B cell (primary cell): ENCODE measurements at regions not wholly inside any gene's neighbourhood (a gene's known extent, or its start where the extent isn't known, plus 50 kb on each side); places are given as distances from the start of the nearest gene placed in this dataset.

ENCODE experiments used
- EZH2 ChIP-seq: IDR thresholded peaks from 2 replicates; pipeline ENCODE4 v1.6.1; 2012; ENCODE audit warnings: borderline replicate concordance, low read depth, mild to moderate bottlenecking, moderate library complexity, low read length; ENCODE audit not compliant: insufficient read depth, poor library complexity, severe bottlenecking
- TF ChIP-seq, protein P1 (sequence below): fragments of 200-600 bp; IDR thresholded peaks from one replicate; pipeline ENCODE4 v1.8.0; 2022; ENCODE audit warnings: antibody characterized with exemption, mild to moderate bottlenecking

DNA sequence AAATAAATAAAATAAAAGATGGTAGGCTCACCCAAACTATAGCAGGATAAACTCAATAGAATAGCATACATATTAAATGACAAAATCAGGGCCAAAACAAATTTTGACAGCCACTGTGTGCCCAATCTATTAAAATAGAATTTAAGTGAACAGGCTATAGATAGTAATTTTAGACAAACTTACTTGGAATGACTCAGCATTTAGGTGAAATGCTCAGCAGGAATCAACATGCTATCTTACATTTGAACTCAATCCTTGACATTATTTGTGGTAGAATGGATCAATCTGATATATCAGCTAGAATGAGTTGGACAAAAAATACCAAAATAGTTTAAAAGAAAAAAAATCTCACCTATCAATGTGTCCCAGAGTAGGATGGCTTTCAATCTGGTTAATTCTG lies 578.6 kb downstream of the RFPL4B start:
- TF ChIP-seq, protein P1, sequence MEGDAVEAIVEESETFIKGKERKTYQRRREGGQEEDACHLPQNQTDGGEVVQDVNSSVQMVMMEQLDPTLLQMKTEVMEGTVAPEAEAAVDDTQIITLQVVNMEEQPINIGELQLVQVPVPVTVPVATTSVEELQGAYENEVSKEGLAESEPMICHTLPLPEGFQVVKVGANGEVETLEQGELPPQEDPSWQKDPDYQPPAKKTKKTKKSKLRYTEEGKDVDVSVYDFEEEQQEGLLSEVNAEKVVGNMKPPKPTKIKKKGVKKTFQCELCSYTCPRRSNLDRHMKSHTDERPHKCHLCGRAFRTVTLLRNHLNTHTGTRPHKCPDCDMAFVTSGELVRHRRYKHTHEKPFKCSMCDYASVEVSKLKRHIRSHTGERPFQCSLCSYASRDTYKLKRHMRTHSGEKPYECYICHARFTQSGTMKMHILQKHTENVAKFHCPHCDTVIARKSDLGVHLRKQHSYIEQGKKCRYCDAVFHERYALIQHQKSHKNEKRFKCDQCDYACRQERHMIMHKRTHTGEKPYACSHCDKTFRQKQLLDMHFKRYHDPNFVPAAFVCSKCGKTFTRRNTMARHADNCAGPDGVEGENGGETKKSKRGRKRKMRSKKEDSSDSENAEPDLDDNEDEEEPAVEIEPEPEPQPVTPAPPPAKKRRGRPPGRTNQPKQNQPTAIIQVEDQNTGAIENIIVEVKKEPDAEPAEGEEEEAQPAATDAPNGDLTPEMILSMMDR = no peak
- no peak for TF ChIP-seq EZH2
